GM21367 (cell line): ENCODE measurements at regions not wholly inside any gene's neighbourhood (a gene's known extent, or its start where the extent isn't known, plus 50 kb on each side); places are given as distances from the start of the nearest gene placed in this dataset.
"Not testable (repeated sequence)": the region's sequence is repeated elsewhere in the genome, so short reads cannot be mapped to it uniquely, and the experiment has no call there.

Source experiments
- ATAC-seq: cut with Tn5 transposase; IDR thresholded peaks from one replicate; pipeline ENCODE4 v1.9.1; 2021; ENCODE audit not compliant: unreplicated experiment

GRCh38 chr2:159880729-159881128 is 82.7 kb upstream of the CD302 start:
- no peak for ATAC-seq

GRCh38 chr2:159879051-159879604 is 81.1 kb upstream of the CD302 start:
- peak; percentile 84 for ATAC-seq

DNA sequence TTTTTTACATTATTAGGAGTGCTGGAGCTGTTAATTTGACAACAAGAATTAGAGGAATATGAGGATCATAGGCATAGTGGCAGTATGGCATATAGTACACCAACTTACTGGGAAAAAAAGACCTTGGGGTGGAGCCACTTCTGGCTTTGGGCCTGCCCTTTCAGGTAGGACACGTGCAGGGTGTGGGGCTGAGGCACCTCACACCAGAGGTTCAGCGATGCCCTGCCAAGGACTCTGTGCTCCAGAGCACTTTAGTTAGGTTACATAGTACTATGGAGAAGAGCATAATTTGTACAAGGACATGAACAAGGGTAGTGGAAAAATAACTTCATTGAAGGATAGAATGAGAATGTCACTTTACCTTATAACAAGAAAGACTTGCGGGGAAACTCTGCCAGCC is 77.1 kb upstream of the CD302 start:
- ATAC-seq: no peak

DNA sequence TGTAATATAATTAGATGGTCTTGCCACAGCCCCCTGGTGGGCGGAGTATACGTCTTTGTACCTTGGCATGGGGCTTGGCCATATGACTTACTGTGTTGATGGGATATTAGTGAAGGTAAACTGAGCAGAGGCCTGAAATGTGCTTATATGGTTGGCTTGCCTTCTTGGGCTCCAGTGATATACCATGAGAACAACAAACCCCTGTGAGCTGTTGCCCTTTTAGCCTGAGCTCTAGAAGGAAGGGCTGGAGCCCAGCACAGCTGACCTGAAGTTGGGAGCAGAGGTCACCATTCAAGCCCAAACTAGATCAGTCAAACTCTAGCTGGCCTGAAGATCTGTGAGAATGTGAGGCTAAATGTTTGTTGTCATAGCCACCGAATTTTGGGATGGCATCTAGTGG is 75.2 kb upstream of the CD302 start:
- no peak for ATAC-seq

DNA sequence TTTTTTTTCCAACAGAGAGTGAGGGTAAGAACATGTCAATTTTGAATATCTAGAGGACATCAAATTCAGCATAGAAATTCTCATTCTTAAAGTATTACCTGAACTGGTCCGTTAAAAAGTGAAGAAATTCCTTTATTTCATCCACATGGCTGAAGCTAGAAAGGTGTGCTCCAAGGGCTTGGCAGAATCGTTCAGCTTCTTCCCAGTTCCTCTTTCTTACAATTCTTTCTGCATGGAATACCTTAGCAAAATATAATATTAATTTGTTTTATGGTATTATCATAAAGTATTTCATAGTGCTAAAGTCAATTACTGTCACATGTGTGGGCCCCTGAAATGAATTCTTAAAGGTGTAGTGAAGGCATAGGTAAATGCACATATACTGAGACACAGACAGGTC is 74.3 kb upstream of the CD302 start:
- ATAC-seq: no peak

GRCh38 chr2:159868598-159869159 is 70.7 kb upstream of the CD302 start:
- not testable (repeated sequence) for ATAC-seq

DNA sequence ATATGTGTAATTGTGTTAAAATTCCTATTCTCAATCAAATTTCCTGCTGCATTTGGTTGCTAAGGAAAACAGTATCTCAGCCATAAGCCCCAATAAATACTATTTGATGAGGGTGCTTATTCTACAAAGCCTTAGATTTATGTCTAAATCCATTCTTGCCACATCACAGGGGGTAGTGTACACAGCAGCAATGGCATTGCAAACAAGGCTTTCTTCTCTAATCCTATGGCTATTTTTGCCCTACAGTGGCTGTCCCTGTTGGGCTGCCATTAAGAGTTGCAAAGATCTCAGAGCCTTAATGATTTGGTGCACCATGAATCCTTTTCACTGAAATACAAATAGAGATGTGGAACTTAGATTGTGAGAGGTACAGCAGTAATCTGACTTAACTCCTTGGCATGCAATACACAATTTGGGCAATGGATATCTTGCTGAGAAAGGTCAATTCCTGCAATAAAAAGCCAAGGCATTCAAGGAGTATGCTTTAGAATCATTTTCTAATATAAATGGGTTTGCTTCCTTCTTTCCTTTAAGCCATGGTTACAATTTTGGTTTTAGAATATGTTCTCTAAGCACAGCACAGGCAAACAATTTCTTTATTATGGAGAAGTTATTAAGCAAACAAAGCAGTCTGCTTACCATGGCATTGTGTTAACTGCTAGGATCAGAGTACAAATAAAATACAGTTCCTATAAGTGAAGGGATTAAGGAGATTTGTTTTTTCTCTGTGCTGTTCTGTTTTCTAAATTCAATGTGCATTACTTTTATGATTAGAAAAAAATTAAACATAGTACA is 69.8 kb upstream of the CD302 start:
- ATAC-seq: no peak

GRCh38 chr2:159863526-159864160 is 65.6 kb upstream of the CD302 start:
- ATAC-seq: no peak

- ATAC-seq: no peak
Measured at GRCh38 chr2:159860581-159861310, 62.7 kb upstream of the CD302 start.

- no peak for ATAC-seq
Measured at GRCh38 chr2:159859583-159859982, 61.6 kb upstream of the CD302 start.

DNA sequence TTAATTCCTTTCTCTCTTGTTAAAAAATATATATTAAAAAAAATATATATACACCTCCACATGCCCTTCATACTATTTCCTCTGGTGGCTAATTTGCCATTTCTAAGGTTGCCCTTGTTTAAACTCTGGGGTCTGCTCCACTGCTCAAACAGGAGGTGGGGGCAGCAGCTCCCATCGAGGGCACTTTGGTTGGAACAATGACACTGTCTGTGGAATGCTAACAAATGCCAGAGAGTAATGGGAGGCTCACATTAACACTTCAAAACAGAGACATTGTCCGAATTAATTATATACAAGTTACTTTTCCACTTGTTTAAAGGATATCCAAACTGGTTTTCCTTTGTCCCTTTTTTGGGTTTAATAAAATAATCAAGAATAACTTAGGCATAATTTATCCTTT is 58.8 kb upstream of the CD302 start:
- ATAC-seq: no peak

DNA sequence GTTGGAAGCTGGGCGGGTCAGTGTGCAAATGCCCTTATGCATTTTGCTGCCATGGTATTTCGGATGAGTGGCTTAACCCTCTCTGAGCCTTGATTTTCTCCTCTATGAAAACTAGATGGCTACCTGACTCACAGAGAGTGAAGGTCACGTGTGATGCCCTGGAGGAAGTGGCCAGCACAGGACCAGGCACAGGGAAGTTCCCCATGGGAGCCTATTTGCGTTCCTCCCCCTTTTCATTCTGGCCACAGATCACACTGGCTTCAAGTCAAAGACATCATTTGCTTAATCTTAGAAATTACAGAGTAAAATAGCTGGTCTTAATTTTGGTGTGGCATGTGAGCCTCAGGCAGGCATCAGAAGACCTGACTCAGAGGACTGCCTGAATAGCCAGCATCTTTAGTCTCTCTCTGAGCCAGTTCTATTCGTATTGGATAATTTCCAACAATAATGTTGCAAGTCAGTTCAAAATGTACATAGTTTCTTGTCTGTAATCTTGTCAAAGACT is 57.6 kb upstream of the CD302 start:
- no peak for ATAC-seq

DNA sequence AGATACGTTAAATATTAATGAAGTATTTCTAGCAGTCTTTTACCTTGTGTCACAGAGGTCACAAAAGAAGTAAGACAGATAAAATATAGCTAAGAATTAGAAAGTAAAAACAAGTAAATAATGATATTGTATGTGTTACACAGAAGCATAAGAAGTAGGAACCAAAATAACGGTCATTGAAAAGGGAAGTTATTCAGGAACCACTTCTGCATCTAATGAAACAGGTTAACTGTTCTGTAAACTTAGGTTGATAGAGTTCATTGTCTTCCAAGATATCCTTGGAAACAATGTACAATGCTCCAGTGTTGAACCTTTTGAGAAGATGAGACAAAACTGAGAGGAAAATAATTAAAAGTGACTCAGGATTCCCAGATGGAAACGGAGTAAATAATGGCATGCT is 57.1 kb upstream of the CD302 start:
- ATAC-seq: no peak

- ATAC-seq: no peak
Measured at GRCh38 chr2:159854481-159854880, 56.5 kb upstream of the CD302 start.

- ATAC-seq: no peak
Measured at GRCh38 chr2:159853101-159853500, 55.1 kb upstream of the CD302 start.

DNA sequence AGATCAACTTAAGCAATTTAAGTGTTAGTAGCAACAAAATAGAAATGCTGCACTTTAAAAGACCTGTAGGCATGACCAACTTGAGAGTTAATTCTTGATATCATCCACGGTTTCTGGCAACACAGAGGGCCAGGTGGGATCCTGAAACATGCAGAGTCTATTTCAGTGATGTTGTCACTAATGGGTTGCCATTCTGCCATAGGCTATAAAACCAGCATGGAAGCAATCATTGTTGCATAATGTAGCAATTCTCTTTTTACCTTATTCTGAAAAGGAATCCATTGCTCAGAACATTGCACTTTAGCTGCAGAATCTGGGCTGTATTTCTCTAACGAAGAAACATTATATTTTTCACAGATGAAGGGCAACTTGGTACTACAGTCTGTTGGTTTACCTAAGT is 53.9 kb upstream of the CD302 start:
- ATAC-seq: no peak

GRCh38 chr2:159850789-159851188 is 52.8 kb upstream of the CD302 start:
- no peak for ATAC-seq

DNA sequence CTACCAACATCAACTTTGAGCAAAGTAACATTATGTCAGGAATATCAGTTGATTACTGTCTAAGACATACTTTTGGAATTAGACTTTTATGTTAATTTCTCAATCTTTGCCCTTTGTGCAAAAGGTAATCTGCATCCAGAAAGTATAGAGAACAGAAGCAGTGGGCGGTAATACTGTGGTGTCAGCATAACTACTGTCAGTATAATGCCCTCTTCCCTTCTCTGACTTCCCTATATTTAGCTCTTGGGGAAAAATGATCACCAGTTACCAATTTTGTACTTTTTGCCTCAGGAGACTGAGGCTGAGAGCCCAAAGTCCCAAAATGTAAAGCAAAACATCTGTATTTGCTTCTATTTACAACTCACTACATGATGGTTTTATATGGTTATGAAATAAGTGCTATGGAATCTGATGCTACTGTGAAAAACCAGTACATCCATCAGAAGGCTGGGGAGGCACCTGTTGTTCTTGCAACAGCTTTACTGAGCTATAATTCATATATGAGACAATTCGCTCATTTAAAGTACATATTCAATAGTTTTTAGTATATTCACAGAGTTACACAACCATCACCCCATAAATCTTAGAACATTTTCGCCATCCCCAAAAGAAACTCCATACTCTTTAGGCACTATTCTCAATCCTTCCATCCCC is 51.3 kb upstream of the CD302 start:
- ATAC-seq: no peak
